HG02970 (cell line): ENCODE measurements at regions not wholly inside any gene's neighbourhood (a gene's known extent, or its start where the extent isn't known, plus 50 kb on each side); places are given as distances from the start of the nearest gene placed in this dataset.

Experiments used
- ATAC-seq: cut with Tn5 transposase; IDR thresholded peaks from one replicate; pipeline ENCODE4 v1.9.1; 2021; ENCODE audit warnings: mild to moderate bottlenecking, moderate library complexity, moderate number of reproducible peaks; ENCODE audit not compliant: unreplicated experiment, low FRiP score

DNA sequence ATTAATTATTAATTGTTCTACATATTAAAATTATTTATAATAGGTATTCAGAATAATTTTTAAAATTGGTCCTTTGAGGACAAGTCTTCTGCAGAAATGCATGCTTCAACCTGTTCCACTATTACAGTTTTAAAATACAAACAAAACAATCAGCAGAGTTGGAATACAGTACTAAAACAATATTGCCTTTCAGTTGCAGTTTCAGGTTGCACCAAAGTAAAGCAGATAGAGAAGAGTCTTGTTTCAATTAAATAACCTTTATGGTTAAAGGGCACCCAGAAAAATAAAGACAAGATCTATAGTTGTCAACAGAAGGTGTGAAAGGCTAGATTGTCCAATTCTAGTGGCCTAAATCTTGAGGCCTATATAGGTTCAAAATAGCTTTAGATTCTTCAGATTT, 424.5 kb downstream of the FOXG1 start:
- no peak for ATAC-seq

DNA sequence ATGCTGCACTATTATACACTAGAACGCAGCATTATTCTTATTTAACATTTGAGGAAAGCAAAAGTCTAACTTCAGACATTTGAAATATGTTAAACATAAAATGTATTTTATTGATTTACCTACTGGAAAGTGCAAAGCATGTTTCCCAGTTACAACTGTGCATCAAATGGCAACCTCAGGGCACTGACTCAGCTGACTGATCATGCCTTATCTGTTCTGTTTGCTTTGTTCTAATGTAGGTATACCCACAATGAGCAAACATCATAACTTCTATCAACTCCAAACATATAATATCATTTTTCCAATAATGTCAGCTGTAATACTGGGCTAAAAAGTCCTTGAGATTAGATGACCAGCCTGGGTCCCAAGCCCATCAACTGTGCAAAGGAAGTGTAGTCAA, 431.0 kb downstream of the FOXG1 start:
- ATAC-seq, result no peak

DNA sequence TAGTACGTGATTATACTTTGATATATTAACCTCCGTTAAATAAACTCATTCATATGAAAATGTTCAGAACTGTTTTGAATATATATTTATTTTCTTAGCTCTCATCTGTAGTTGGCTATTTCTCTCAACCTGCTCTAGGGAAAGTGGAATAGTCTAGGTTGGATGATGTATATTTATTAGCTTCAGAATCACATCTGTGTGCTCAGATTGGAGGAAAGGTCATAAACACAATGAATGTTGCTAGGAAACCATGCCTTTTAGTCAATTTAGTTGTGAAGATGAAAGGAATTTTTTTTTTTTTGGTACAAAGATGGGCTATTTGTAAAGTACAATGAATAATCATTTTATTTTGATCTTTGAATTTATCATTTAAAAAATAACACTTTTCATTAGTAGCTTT, 439.1 kb downstream of the FOXG1 start:
- ATAC-seq, result no peak

DNA sequence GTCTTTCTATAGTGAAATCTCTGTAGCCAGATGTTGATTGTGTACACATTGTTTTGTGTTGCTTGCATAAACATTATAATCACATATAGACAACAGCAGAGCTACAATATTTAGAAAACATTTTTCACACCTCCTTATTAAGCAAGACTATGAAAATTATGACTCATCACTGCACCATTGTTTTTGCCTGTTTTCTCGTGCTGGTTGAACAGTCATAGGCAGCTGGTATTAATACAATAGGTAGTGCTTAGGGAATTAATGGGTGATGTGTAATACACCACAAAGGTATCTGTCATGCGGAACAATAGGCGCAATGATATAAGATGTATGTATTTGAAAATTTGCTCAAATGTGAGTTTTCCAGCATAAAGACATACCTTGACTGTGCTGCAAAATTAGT, 449.3 kb downstream of the FOXG1 start:
- no peak for ATAC-seq

DNA sequence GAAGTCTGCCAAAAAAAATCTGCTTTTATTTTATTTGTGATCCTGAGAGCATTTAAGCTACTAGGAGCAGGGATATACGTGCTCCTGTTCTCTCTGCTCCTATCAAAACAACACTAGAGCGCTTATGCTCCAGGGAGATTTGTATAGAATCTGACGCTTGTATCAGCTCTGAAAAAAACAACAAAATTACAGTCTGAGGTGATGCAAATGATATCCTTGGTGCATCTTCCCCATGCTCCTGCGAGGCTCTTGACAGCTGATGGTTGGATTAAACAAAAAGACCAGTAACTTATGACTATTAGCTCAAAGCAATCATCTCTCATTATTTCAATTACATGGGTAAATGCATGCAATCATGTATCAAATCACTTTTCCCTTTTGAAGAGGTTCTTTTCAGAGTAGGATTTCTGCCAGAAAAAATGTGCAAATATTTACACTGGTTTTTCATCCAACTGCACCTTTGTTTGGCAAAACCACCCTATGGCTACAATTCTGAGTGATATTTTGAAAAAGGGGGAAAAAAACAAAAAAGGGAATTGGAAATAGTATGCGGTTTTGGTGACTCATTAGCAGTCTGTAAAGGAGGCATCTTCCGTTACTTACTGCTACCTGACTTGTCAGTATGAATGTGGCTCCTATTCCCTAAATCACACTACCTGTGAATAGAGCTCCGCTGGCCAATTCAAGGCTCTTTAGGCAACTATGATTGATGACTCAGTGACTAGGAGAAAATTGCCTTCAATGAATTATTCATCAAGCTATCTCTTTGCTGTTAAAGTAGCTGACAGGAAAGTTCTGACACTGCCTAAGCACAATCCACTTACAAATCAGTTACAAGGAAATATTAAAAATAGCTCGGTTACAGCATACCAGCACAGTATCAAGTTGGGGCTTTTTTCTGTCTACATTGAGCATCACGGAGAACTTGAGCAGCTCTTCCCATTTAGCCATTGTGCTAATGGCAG, 450.0 kb downstream of the FOXG1 start:
- no peak for ATAC-seq

DNA sequence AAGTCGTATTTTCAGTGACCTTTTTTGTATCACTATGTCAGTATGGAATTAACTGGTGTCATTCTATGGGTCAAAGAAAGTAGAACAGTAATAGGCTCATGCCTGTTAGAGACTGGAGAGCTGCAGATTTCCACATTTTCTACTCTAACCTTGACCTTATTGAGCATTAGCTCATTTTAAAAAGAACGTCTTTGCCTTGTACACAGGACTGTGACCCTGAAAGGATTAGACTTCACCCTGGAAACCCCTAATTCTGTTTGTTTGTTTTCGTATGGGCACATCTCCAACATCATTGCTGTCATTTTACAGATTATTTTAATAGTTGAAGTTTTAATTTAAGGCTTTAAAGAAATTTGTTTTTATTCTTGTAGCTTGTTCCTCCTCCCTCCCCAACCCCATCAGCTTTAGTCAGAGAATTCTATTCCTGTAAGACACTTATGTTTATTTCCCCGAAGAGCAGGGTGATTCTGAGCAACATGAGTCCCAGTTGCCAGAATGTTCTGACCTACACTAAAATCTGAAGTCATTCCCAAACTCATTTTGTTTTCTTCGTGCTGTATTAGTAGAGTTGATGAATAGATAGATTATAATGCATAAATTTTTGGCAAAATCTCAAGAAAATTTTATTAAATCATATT, 451.3 kb downstream of the FOXG1 start:
- no peak for ATAC-seq

DNA sequence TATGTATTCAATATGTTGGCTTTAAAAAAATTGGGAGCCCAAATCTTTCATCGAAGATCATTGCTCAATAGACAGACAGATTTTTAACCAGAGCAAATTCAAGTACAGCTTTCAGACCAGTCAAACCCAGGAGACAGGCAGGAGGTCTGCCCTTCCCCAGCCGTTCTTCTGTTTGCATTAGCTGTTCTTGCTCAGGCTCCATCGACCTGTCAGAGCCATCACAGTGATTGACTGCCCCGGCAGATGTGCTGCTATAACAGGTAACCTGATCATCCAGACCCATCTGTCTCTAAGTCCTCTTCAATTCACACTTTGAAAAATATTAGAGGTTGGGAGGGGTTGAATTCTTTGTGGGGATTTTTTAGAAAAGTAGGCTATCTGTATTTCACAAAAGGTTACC, 453.5 kb downstream of the FOXG1 start:
- ATAC-seq, result no peak

DNA sequence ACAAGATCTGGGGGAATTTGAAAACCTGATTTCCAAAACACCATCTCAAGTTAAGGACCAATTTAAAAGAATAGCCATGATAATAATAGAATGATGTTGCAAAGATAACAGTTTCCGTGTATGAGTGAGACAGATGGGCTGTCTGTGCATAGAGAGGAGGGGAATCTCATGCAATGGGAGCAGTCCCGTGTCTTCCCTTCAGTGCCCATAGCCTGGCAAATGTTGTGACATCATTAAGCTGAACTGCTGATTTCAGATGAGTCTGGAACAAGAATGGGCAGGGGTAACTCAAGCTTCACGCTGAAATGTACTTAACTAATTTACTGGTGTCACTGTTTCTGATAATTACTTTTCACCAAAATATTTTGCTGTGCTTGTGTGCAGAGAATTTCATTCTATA, 454.0 kb downstream of the FOXG1 start:
- no peak for ATAC-seq

DNA sequence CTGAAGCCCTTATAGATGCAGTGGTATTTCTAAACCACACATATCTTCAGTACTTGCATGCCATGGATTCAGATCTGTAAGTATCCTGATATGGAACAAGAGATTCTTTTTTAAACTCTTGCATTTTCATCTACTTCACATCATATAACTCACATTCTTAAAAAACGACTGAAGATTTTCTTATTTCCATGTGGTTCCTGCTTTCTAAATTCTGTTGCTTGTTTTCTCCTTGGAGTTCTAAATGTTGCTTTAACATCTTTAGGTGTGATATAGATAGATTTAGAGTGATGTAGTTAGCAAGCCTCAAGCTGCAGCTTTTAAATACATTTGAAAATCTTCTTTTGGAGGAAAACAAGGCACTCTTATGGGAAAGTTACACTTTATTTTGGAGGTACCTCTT, 455.4 kb downstream of the FOXG1 start:
- no peak for ATAC-seq

DNA sequence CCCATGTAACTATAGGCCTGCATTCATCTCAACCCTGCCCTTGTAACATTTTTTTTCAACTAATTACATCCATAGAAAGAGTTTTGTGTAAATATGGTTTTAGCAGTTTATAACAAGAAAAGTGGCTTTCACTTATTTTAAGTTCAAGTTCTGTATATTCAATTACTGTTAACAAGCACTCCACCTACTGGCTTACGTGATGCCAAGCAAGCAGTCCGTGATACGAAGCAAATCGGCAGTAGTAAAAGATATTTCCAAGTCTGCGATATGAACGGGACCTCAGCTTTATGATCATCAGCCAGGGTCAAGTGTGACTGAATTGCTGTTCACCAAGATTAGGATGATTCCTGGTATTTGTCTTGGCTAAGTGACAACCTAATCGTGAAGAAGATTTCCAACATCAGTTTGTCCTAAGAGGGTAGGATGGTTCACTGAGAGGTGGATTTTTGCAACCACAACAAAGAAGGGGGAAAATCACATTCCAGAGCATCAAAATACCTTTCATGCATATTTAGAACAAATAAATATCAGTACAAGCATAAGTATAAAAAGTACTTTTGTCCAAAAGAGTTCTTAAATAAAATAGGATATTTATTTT, 456.2 kb downstream of the FOXG1 start:
- ATAC-seq, result no peak

DNA sequence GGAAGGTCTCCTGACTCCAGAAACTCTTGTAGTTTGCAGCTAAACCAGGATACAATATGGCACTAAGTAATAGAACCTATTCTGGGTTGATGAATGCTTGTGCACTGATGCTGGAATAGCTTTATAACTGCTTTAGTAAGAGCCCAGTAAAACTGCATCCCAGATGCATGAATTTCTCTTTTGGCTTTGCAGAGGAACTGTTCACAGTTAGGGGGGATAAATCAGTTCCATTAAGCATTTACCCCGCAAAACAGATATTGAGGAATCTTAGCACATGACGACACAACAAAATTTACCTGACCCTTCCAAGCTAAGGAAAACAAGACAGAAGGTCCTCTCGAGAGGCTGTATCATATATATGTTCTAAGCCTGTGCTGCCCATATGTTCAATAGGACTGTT, 457.4 kb downstream of the FOXG1 start:
- ATAC-seq, result no peak

DNA sequence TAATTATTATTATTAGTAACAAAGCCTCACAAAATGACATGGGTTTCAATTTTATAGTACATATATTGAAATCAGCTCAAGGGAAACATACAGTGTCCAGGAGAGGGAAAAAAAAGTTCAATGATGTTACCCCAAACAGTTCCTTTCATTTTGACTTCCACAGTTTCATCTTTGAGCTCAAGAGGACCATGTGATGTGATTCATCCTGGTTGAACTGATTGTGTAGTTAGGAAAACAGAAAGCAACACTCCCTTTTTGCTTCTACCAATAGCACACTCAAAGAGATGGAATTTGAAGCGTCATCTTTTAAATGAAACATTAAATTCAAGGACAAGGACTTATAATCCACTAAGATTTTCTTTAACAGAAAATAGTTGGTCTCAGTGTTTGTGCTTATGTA, 461.0 kb downstream of the FOXG1 start:
- ATAC-seq, result no peak

DNA sequence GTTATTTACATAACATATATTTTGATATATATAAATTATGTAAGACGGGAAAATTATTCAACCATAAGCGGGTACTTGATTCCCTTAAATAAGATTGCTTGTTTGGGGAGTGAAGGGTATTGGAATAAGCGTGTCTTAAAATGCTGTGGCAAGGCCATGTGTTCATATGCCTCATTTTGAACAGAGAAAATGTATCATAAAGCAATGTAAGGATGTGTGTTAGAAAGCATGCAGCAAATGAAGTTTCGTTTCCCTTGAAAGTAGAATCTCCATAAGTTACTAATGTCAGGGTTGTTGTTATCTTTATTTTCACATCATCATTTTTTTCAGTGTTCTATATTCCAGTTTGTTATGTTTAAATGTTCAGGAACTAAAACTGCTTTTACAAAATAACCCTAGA, 465.6 kb downstream of the FOXG1 start:
- no peak for ATAC-seq

DNA sequence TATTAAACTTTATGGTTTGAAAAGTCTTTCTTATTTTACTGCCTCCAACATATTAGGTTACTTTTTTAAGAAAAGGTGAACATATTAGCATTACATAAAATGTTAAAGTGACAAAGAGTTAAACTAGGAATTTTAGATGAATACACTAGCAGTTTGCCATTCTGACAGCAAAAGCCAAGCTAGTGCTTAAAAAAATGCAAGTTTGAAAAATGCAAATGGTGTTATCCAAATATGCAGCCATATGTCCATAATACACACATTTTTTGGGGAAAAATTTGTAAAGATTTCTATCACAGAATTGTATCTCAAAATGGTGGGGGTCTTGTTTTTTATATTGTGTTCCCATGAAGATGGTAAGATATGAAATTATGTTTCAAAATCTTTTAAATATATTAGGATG, 466.1 kb downstream of the FOXG1 start:
- ATAC-seq, result no peak

DNA sequence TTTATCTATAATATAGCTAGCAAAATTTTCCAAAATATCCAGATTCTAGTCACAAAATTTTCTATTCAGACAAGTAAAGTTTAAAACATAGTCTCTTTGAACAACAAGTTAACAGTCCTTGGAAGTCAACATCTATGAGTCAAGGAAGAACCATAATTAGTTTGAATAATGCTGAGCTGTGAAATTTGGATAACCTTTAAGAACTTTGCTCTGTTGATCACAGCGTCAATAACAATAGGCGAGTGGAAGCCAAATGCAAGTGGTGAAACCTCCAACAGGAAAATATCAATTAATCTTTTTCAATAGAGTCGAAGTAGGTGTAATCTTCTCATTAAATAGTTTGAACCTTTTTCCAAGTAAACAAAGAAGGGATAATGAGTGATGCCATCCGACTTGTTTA, 466.6 kb downstream of the FOXG1 start:
- ATAC-seq, result no peak

DNA sequence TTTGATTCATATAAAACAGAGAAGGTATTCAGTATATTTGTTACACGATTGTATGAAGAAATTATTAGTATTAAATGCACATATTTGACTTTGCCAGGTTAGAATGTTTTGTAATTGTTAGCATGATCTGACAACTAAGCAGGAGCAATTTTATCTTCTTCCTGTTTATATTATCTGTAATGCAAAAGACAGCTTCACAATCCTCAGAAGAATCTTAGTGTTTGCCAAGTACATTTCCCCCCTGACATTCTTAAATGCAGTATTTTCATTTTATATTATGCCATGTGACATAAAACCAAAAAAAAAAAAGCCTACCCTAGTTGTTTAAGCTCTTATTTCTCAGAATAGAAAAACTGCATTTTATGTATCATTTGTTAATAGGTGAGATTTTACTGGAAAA, 469.4 kb downstream of the FOXG1 start:
- ATAC-seq, result no peak

DNA sequence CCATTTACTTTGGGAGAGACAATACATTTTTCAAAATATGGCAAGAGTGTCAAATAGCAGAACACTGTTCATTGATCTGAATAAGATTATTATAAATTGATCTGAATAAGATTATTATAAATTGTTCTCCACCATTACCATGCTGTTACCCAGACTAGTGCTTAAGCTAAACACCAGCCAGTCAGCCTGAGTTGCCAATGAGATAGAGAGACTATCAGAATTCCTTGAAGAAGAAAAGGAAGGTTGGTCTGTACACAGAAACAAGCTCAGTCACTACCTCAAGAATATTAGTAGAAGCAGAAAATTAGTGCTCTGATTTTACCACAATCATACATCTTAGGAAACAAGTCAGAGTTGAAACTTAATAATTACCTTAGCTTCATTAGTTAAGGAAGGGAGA, 469.8 kb downstream of the FOXG1 start:
- no peak for ATAC-seq

DNA sequence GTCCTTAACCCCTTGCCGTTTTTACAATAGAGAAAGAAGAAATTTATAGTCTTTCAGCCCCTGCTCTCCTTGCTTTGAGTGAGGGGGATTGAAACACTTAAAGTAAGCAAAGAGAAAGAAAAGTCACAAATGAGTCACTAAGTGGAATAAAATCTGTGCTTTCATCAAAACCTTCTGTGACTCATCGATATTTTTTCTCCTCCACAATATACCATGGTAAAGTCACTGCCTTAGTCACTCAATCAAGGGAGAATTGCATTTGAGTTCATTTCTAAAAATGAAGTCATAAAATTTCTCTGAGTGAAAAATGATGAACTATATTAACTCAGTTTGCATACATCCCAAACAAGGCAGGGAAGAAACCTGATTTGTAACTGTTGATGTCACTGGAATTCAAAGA, 470.3 kb downstream of the FOXG1 start:
- no peak for ATAC-seq

DNA sequence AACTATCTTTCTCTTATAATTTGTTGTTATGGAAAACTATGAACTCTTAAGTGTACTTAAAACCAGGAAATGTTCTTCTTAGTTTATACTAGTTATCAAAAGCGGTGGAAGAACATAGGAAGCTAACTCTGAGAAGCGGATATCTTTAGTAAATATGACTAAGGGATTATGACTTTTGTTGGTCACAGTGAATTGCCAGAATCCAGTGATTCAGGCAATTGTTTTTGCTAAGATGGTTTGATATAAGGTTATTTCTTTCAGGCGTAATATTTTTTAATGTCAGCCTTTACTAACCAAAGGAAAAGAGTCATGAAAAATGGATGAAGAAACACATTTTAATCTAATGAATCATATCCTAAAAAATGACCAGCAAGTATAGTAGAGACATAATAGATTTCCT, 473.5 kb downstream of the FOXG1 start:
- ATAC-seq, result no peak

DNA sequence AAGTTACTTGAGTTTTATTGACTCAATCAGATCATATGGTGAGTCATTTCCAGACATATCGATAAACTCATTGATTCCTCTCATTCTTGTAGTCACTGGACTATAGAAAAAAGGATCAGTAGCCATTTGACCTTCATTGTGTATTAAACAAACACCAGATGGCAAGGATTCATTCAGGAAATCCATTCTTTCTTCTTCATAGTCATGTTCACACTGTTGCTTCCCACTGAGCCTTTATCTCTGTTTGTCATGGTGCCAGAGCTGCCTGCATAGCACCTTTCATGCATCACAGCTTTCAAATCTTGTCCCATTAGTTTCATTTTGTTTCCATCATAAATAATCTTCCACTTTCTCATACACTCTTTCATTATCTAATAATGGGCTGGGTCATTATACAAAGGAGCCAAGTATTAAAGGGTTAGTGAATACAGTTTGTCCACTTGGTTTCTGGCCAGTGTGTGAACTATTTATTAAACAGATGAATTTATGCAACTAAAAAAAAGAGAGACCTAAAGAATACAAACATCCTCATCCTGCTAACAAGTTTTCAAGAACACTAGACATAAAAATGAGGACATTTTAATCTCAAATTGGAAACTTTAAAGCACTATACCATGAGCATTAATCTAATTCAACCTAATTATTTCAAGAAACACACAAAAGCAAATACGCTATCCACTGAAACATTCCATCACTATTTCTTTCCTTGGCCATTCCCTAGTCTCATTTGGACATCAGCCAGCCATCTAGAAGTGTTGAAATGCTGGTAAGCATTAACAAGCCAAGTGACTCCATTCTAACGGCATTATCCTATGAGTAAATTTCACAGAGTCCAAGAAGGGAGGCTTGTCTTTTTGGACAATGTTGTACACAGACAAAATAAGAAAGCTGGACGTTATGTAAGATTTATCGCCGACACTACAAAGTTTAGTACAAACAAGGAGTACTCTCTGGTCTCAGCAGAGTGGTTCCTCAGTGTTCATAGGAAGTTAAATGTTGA, 476.5 kb downstream of the FOXG1 start:
- no peak for ATAC-seq
